ENCODE measurements at regions not wholly inside any gene's neighbourhood (a gene's known extent, or its start where the extent isn't known, plus 50 kb on each side); places are given as distances from the start of the nearest gene placed in this dataset.

GRCh38 chr2:8352296-8352695, 329.6 kb upstream of the ID2 start:
- no peak for FAIRE-seq

GRCh38 chr2:8352989-8353388, 328.9 kb upstream of the ID2 start:
- FAIRE-seq, result no peak
- no peak for DNase-seq (ENCODE audit: insufficient read length, low spot score)

More at GRCh38 chr2:8352296-8352695, 329.6 kb upstream of the ID2 start:
- DNase-seq (ENCODE audit: insufficient read length, low spot score), result no peak

- FAIRE-seq (no peak), DNase-seq (ENCODE audit: insufficient read length, low spot score) (no peak)
Observed at GRCh38 chr2:8355102-8355859, 326.6 kb upstream of the ID2 start.

GRCh38 chr2:8357738-8358518, 323.9 kb upstream of the ID2 start:
- no peak for DNase-seq (ENCODE audit: insufficient read length, low spot score)

GRCh38 chr2:8361930-8362329, 319.9 kb upstream of the ID2 start:
- FAIRE-seq (no peak), DNase-seq (ENCODE audit: insufficient read length, low spot score) (no peak)

More at GRCh38 chr2:8357738-8358518, 323.9 kb upstream of the ID2 start:
- FAIRE-seq, result no peak

- no peak for FAIRE-seq
- DNase-seq (ENCODE audit: insufficient read length, low spot score), result no peak
Observed at GRCh38 chr2:8363161-8363560, 318.7 kb upstream of the ID2 start.

- no peak for DNase-seq (ENCODE audit: insufficient read length, low spot score)
- FAIRE-seq, result no peak
Observed at GRCh38 chr2:8364668-8365067, 317.2 kb upstream of the ID2 start.

- DNase-seq (ENCODE audit: insufficient read length, low spot score), result no peak
- FAIRE-seq, result no peak
Observed at GRCh38 chr2:8365331-8365910, 316.4 kb upstream of the ID2 start.

- no peak for FAIRE-seq
- DNase-seq (ENCODE audit: insufficient read length, low spot score), result no peak
Observed at GRCh38 chr2:8367833-8368232, 314.0 kb upstream of the ID2 start.

- FAIRE-seq, result peak; percentile 73
Observed at GRCh38 chr2:8368463-8368862, 313.4 kb upstream of the ID2 start.

GRCh38 chr2:8369522-8369921, 312.3 kb upstream of the ID2 start:
- FAIRE-seq, result no peak
- DNase-seq (ENCODE audit: insufficient read length, low spot score), result no peak

More at GRCh38 chr2:8368463-8368862, 313.4 kb upstream of the ID2 start:
- no peak for DNase-seq (ENCODE audit: insufficient read length, low spot score)

- DNase-seq (ENCODE audit: insufficient read length, low spot score), result no peak
- no peak for FAIRE-seq
Observed at GRCh38 chr2:8370258-8370802, 311.5 kb upstream of the ID2 start.

GRCh38 chr2:8371653-8372052, 310.2 kb upstream of the ID2 start:
- no peak for DNase-seq (ENCODE audit: insufficient read length, low spot score)
- FAIRE-seq, result no peak

GRCh38 chr2:8374782-8375181, 307.1 kb upstream of the ID2 start:
- FAIRE-seq (no peak), DNase-seq (ENCODE audit: insufficient read length, low spot score) (no peak)

GRCh38 chr2:8376603-8377410, 305.0 kb upstream of the ID2 start:
- DNase-seq (ENCODE audit: insufficient read length, low spot score) (no peak), FAIRE-seq (no peak)

- DNase-seq (ENCODE audit: insufficient read length, low spot score), result no peak
- FAIRE-seq, result peak; percentile 97
Observed at GRCh38 chr2:8378016-8378810, 303.6 kb upstream of the ID2 start.

GRCh38 chr2:8379128-8379527, 302.7 kb upstream of the ID2 start:
- no peak for DNase-seq (ENCODE audit: insufficient read length, low spot score)
- FAIRE-seq, result no peak

- FAIRE-seq (peak; percentile 57), DNase-seq (ENCODE audit: insufficient read length, low spot score) (no peak)
Observed at GRCh38 chr2:8379549-8379948, 302.3 kb upstream of the ID2 start.

- DNase-seq (ENCODE audit: insufficient read length, low spot score) (no peak), FAIRE-seq (peak; percentile 90)
Observed at GRCh38 chr2:8380026-8380425, 301.8 kb upstream of the ID2 start.

GRCh38 chr2:8380566-8380965, 301.3 kb upstream of the ID2 start:
- no peak for DNase-seq (ENCODE audit: insufficient read length, low spot score)
- FAIRE-seq, result peak; percentile 60

All from GM19239 (cell line).